ENCODE measurements at regions not wholly inside any gene's neighbourhood (a gene's known extent, or its start where the extent isn't known, plus 50 kb on each side); places are given as distances from the start of the nearest gene placed in this dataset.

GRCh38 chr9:80596579-80596978, 1024.8 kb downstream of the TLE4 start:
- no peak for TF ChIP-seq CTCF (IDR thresholded peaks at IDR 0.05)
- no peak for TF ChIP-seq POLR2A (IDR thresholded peaks at IDR 0.05)

Measured in vagina (tissue), 2 donors.